Spleen (tissue), 11 donors: ENCODE measurements at regions not wholly inside any gene's neighbourhood (a gene's known extent, or its start where the extent isn't known, plus 50 kb on each side); places are given as distances from the start of the nearest gene placed in this dataset.

ENCODE experiments used
- DNase-seq: peaks from one replicate; pipeline ENCODE4 v3.0.0-alpha.2; 2020
- H3K27ac ChIP-seq, 8 donors: fragments of 200-600 bp; sonication (generic) in 7 of 8; 1 replicate in 4 of 8; 2 replicates in 4 of 8; pipeline versions ENCODE4 v1.5.0 to v1.8.0; 2016 to 2021; ENCODE audit warnings: inconsistent platforms in 4 of 8, mild to moderate bottlenecking in 4 of 8, moderate library complexity in 1 of 8
- H3K27me3 ChIP-seq, 7 donors: fragments of 200-600 bp; sonication (generic) in 6 of 7; replicated peaks in 1 of 7; 1 replicate in 4 of 7; 2 replicates in 3 of 7; pipeline versions ENCODE4 v1.5.0 to v1.8.0; 2016 to 2021; ENCODE audit warnings: inconsistent platforms in 3 of 7, mild to moderate bottlenecking in 1 of 7
- H3K36me3 ChIP-seq, 6 donors: fragments of 200-600 bp; sonication (generic) in 5 of 6; 1 replicate in 4 of 6; 2 replicates in 2 of 6; pipeline versions ENCODE4 v1.5.0 to v1.8.0; 2016 to 2021; ENCODE audit warnings: inconsistent platforms in 2 of 6
- H3K4me1 ChIP-seq, 6 donors: fragments of 200-600 bp; sonication (generic) in 5 of 6; 1 replicate in 3 of 6; 2 replicates in 3 of 6; pipeline versions ENCODE4 v1.5.0 to v1.8.0; 2016 to 2021; ENCODE audit warnings: inconsistent platforms in 3 of 6
- H3K4me3 ChIP-seq, 8 donors: fragments of 200-600 bp; sonication (generic) in 7 of 8; 1 replicate in 4 of 8; 2 replicates in 4 of 8; pipeline versions ENCODE4 v1.5.0 to v1.8.0; 2016 to 2021; ENCODE audit warnings: inconsistent platforms in 4 of 8, mild to moderate bottlenecking in 4 of 8, moderate library complexity in 2 of 8
- H3K9me3 ChIP-seq, 8 donors: fragments of 200-600 bp; sonication (generic) in 7 of 8; 1 replicate in 4 of 8; 2 replicates in 4 of 8; pipeline versions ENCODE4 v1.5.0 to v1.8.0; 2016 to 2021; ENCODE audit warnings: inconsistent platforms in 4 of 8
- POLR2A ChIP-seq, 3 donors: fragments of 450-650 bp; IDR thresholded peaks; one replicate each; pipeline ENCODE4 v1.5.1; 2017; ENCODE audit warnings: antibody characterized with exemption in 3 of 3, mild to moderate bottlenecking in 1 of 3
- POLR2AphosphoS5 ChIP-seq, 3 donors: sonication (generic); formaldehyde crosslinking; IDR thresholded peaks; one replicate each; pipeline ENCODE4 v1.5.1; 2017; ENCODE audit warnings: antibody characterized with exemption in 3 of 3
- WGBS, 5 donors: extraction: QIAGEN DNeasy Blood & Tissue Kit in 3 of 5; methylation state at CpG; one replicate each; pipeline versions ENCODE4 v1.1.5 to v1.1.7; 2013 to 2018; 5-methylcytosine and 5-hydroxymethylcytosine counted together
- intact Hi-C: fragments of 100-400 bp; cut with DNase I; formaldehyde crosslinking; loops from one replicate; pipeline ENCODE4 v1.15.0; 2023; ENCODE audit warnings: low total_unique reads
- TF ChIP-seq, protein P1 (sequence below), 11 experiments: fragments of 200-600 bp in 7 of 11; fragments of 450-650 bp in 4 of 11; sonication (generic) in 4 of 11; IDR thresholded peaks in 8 of 11; conservative IDR thresholded peaks in 3 of 11; 1 replicate in 7 of 11; 2 replicates in 4 of 11; pipeline versions ENCODE4 v1.4.0 to v1.8.0; 2016 to 2021; ENCODE audit warnings: antibody characterized with exemption in 11 of 11, inconsistent platforms in 4 of 11, mild to moderate bottlenecking in 1 of 11
- donor health status: healthy with polysubstance abuse.
- donor health status: DM: no; HTN: no; CAD: no; lungs with moderate emphysema.
- donor health status: DM: no; HTN: no; CAD: no.
- donor health status: Bipolar disorder and iron deficiency.
- donor health status: healthy.
- donor health status: DM: no; HTN: no; CAD: no.
- donor health status: DM: yes; HTN: yes; CAD: no.

- no peaks in the 10 kb centered on the region for H3K27me3 ChIP-seq
- DNase-seq = no peak
- H3K4me1 ChIP-seq = no peaks in the 10 kb centered on the region
- WGBS, 5 donors = 67 to 94% (median 79%) methylated on average over 1 of the region's 1 CpG
- TF ChIP-seq POLR2AphosphoS5 (IDR thresholded peaks at IDR 0.05) = no peak
- TF ChIP-seq, protein P1, sequence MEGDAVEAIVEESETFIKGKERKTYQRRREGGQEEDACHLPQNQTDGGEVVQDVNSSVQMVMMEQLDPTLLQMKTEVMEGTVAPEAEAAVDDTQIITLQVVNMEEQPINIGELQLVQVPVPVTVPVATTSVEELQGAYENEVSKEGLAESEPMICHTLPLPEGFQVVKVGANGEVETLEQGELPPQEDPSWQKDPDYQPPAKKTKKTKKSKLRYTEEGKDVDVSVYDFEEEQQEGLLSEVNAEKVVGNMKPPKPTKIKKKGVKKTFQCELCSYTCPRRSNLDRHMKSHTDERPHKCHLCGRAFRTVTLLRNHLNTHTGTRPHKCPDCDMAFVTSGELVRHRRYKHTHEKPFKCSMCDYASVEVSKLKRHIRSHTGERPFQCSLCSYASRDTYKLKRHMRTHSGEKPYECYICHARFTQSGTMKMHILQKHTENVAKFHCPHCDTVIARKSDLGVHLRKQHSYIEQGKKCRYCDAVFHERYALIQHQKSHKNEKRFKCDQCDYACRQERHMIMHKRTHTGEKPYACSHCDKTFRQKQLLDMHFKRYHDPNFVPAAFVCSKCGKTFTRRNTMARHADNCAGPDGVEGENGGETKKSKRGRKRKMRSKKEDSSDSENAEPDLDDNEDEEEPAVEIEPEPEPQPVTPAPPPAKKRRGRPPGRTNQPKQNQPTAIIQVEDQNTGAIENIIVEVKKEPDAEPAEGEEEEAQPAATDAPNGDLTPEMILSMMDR (IDR thresholded peaks at IDR 0.05 in 8 of 11, conservative IDR thresholded peaks at IDR 0.05 in 3 of 11) = no peak
- intact Hi-C loops = no loop called here
- H3K4me3 ChIP-seq = no peak overlapping the region
- H3K9me3 ChIP-seq = no peaks in the 10 kb centered on the region
- H3K27ac ChIP-seq = no peak overlapping the region
- no peaks in the 10 kb centered on the region for H3K36me3 ChIP-seq
These were observed 1217.6 kb upstream of the ALCAM start for GRCh38 chr3:104149154-104149553.

- Histone ChIP-seq H3K27me3 (no peaks in the 10 kb centered on the region), H3K36me3 (no peaks in the 10 kb centered on the region), H3K27ac (no peak overlapping the region), H3K9me3 (no peaks in the 10 kb centered on the region), H3K4me1 (no peaks in the 10 kb centered on the region), H3K4me3 (no peak overlapping the region)
- DNase-seq = no peak
- intact Hi-C loops = no loop called here
- TF ChIP-seq POLR2A (IDR thresholded peaks at IDR 0.05) (no peak), POLR2AphosphoS5 (IDR thresholded peaks at IDR 0.05) (no peak)
- TF ChIP-seq, protein P1 (IDR thresholded peaks at IDR 0.05 in 8 of 11, conservative IDR thresholded peaks at IDR 0.05 in 3 of 11) = no peak
- 78 to 92% (median 87%) methylated on average over 2 of the region's 2 CpGs for WGBS, 5 donors
These were observed 1216.0 kb upstream of the ALCAM start for GRCh38 chr3:104150724-104151123.

DNA sequence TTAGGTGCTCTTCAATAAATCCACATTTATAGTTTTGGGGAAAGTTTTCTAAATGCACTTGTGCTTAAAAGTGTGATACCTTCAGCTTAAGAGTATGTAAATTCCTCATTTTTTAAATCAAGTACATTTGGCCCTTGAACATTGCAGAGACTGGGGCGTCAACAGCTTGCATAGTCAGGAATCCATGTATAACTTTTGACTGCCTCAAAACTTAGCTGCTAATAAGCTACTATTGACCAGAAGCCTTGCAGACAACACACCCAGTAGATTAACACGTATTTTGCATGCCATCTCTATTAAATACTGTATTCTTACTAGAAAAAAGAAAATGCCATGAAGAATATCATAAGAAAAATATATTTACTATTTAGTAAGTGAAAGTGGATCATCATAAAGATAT, 1211.8 kb upstream of the ALCAM start:
- H3K27me3 ChIP-seq = no peaks in the 10 kb centered on the region
- TF ChIP-seq POLR2AphosphoS5 (IDR thresholded peaks at IDR 0.05) = no peak
- TF ChIP-seq POLR2A (IDR thresholded peaks at IDR 0.05) = no peak
- TF ChIP-seq, protein P1 (IDR thresholded peaks at IDR 0.05 in 8 of 11, conservative IDR thresholded peaks at IDR 0.05 in 3 of 11) = no peak
- H3K4me1 ChIP-seq = no peaks in the 10 kb centered on the region
- no peak overlapping the region for H3K27ac ChIP-seq
- no peak for DNase-seq
- WGBS, 5 donors = 36 to 45% (median 41%) methylated on average over 2 of the region's 2 CpGs
- H3K4me3 ChIP-seq = no peak overlapping the region
- no peaks in the 10 kb centered on the region for H3K9me3 ChIP-seq
- intact Hi-C loops = no loop called here
- H3K36me3 ChIP-seq = no peaks in the 10 kb centered on the region

DNA sequence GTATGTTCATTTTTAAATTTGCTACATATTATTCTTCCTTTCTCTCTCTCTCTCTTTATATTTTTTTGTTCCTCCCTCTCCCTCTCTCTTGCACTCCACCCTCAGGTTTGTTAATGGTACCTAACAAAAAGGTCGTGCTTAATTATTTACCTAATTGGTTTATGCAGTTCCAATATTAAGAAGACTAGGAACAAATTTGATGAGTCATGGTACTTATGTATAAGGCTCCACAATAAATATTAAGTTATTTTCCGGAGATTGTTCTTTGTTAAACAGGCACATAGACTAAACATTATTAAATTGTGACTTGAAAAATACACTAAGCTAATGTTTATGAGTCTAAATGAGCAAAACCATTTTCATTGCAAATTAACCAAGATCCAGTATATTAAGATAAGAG, 1200.8 kb upstream of the ALCAM start:
- Histone ChIP-seq H3K9me3 (peaks cover 3 to 28% (median 26%) of the 10 kb centered on the region in 8 donors), H3K4me3 (no peak overlapping the region), H3K4me1 (no peaks in the 10 kb centered on the region), H3K27ac (no peak overlapping the region), H3K36me3 (no peaks in the 10 kb centered on the region), H3K27me3 (no peaks in the 10 kb centered on the region)
- DNase-seq = no peak
- 82 to 94% (median 84%) methylated on average over 2 of the region's 2 CpGs for WGBS, 5 donors
- intact Hi-C loops = no loop called here
- TF ChIP-seq, protein P1 (IDR thresholded peaks at IDR 0.05 in 8 of 11, conservative IDR thresholded peaks at IDR 0.05 in 3 of 11) = no peak
- TF ChIP-seq POLR2A (IDR thresholded peaks at IDR 0.05) (no peak), POLR2AphosphoS5 (IDR thresholded peaks at IDR 0.05) (no peak)
